HG02970 (cell line): ENCODE measurements at regions not wholly inside any gene's neighbourhood (a gene's known extent, or its start where the extent isn't known, plus 50 kb on each side); places are given as distances from the start of the nearest gene placed in this dataset.
"Not testable (repeated sequence)": the region's sequence is repeated elsewhere in the genome, so short reads cannot be mapped to it uniquely, and the experiment has no call there.

Experiments used
- ATAC-seq: cut with Tn5 transposase; IDR thresholded peaks from one replicate; pipeline ENCODE4 v1.9.1; 2021; ENCODE audit warnings: mild to moderate bottlenecking, moderate library complexity, moderate number of reproducible peaks; ENCODE audit not compliant: unreplicated experiment, low FRiP score

DNA sequence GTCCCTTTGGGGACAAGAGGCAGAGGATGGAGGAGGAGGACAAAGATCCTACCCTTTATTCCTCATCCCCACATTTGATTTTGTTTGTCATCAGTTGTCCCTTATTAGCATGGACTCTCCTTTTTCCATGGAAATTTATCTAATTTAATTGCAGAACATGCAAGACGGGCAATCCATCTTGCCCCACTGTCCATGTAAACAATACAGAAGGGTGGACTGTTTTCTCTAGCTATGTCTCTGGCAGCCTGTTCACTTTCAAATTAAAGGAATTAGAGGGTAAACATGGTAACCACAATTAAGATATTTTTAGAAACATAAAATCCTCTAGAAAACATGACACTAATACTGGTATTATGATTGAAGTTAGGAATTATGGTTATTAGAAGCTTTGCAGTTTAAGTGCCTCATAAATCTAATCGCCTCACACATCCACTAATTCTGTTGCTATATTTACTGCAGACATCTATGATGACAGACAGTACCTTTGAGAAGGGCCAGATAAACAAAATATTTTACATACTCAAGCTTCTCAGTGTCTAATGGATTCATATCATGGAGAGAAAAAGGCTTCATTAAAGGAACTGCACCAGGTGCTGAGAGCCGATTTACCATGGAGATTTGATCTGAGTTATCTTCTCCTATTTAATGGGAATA is 215.5 kb downstream of the LNPK start:
- no peak for ATAC-seq

GRCh38 chr2:175777337-175777736 is 224.7 kb downstream of the LNPK start:
- not testable (repeated sequence) for ATAC-seq

DNA sequence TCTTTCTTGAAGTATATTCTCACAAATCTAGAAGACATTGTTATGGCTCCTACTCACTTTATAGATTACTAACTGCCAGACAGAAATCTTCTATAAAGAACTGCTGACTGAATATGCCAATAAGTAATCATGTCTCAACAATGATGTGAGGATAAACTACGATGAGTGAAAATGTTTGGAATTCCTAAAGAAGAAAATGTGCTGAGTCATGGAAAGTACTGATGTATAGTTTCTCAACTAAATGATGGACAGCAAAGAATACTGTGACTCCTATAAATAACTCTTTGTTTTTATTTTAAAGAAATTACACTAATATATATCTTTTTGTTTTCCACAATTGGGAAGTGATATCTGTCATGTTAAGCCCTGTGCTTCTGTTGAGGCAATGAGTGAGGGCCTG is 232.9 kb downstream of the LNPK start:
- no peak for ATAC-seq

- no peak for ATAC-seq
Observed at GRCh38 chr2:175766880-175767279, 235.2 kb downstream of the LNPK start.

- no peak for ATAC-seq
Observed at GRCh38 chr2:175755656-175756386, 246.2 kb downstream of the LNPK start.

GRCh38 chr2:175755169-175755568 is 246.9 kb downstream of the LNPK start:
- ATAC-seq = no peak

GRCh38 chr2:175750195-175750594 is 251.9 kb downstream of the LNPK start:
- ATAC-seq = no peak

- ATAC-seq = no peak
Observed at GRCh38 chr2:175745911-175746310, 256.2 kb downstream of the LNPK start.

DNA sequence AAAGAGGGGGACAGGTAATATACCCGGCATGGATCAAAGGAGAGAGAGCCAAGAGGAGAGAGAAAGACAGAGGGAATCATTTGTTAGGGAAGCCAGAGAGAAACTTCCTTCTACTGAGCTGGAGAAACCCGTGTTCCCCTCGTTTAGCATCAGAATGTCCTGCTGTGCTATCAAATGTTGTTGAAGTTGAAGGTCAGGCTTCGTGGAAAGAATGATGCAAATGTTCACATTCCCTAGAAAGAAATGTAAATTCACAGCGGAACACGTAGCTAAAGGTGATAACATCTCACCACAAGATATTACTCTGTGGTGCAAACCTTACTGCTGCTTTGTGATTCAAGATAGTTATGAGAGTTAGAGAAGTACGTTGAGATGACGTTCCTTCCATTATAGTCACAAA is 258.1 kb downstream of the LNPK start:
- ATAC-seq = no peak

GRCh38 chr2:175743011-175743410 is 259.1 kb downstream of the LNPK start:
- ATAC-seq = no peak

- ATAC-seq = no peak
Observed at GRCh38 chr2:175742367-175742766, 259.7 kb downstream of the LNPK start.

DNA sequence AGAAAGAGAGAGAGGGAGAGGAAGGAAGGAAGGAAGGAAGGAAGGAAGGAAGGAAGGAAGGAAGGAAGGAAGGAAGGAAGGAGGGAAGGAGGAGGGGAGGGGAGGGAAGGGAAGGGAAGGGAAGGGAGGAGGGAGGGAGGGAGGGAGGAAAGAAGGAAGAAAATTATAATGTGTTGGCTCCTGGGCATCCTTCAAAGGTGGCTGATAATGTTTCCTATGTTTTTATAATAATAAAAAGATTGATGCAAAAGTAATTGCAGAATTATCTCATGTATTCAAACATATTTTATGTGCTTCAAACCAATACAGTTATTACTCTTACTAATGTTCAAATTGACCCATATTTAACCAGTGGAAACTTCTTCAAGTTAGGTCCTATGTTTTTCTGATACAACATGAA is 260.9 kb downstream of the LNPK start:
- ATAC-seq = no peak

GRCh38 chr2:175737722-175738361 is 264.2 kb downstream of the LNPK start:
- ATAC-seq = no peak

- ATAC-seq = no peak
Observed at GRCh38 chr2:175734686-175735085, 267.4 kb downstream of the LNPK start.

GRCh38 chr2:175732531-175732930 is 269.5 kb downstream of the LNPK start:
- no peak for ATAC-seq

DNA sequence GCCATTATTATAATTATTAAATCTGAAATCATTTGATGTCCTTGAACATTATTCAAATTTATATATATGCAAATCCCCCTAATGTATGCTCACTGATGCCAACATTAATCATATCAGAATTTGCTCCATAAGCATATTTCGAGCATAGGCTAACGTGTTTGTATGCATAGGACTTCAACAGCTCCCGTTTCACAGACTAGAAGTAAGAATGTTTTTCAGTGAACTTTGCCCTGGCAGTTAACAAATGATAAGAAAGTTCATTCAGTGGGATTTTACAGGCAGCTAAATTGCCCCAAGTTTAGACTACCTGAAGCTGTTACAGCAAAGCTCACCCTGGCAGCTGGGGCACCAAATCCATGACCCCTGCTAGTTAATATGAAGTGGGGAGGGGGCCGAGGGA is 272.0 kb downstream of the LNPK start:
- no peak for ATAC-seq

GRCh38 chr2:175729049-175729706 is 272.9 kb downstream of the LNPK start:
- ATAC-seq = no peak

GRCh38 chr2:175728032-175728431 is 274.0 kb downstream of the LNPK start:
- no peak for ATAC-seq

DNA sequence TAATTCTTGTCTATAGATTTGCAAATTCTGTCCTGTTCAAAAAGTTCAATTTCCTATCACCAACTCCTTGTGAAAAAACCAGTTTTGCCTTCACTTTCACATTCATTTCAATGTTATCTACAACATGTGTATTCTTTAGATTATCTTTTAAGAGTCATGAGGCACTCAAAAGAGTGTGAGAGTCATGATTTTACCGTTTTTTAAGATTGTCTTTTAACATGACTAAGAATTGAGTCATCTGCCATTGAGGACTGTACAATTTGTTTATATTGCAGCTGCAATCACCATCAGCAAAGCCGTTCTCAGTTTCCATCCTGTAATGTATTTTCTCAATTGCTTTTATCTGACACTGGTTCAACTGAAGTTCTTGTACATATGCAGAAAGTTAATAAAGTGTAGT is 275.8 kb downstream of the LNPK start:
- no peak for ATAC-seq

DNA sequence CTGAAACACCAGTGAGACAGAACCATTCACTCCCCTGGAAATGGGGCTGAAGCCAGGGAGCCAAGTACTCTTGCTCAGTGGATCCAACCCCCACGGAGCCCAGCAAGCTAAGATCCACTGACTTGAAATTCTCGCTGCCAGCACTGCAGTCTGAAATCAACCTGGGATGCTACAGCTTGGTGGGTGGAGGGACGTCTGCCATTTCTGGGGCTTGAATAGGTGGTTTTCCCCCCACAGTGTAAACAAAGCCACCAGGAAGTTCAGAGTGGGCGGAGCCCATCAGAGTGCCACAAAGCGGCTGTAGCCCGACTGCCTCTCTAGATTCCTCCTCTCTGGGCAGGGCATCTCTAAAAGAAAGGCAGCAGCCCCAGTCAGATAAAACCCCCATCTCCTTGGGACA is 292.8 kb downstream of the LNPK start:
- ATAC-seq = no peak

- ATAC-seq = no peak
Observed at GRCh38 chr2:175707322-175707721, 294.7 kb downstream of the LNPK start.
